ENCODE measurements at regions not wholly inside any gene's neighbourhood (a gene's known extent, or its start where the extent isn't known, plus 50 kb on each side); places are given as distances from the start of the nearest gene placed in this dataset.
"Not testable (repeated sequence)": the region's sequence is repeated elsewhere in the genome, so short reads cannot be mapped to it uniquely, and the experiment has no call there.

GRCh38 chrX:80929251-80929650 lies 119.6 kb upstream of the BRWD3 start:
- Mint-ChIP-seq H3K36me3 (ENCODE audit: low read depth) (no peaks in the 10 kb centered on the region), H3K4me3 (no peak overlapping the region), H3K27me3 (ENCODE audit: low read depth) (no peaks in the 10 kb centered on the region), H3K9me3 (ENCODE audit: insufficient read depth) (no peaks in the 10 kb centered on the region), H3K4me1 (ENCODE audit: low read depth) (no peaks in the 10 kb centered on the region), H3K27ac (no peak overlapping the region)
- ATAC-seq (no peak), DNase-seq (no peak)
- ChIA-PET CTCF (no interaction called here), POLR2A (no interaction called here)

GRCh38 chrX:80917919-80918318 lies 108.2 kb upstream of the BRWD3 start:
- POLR2A ChIA-PET, result no interaction called here
- H3K36me3 Mint-ChIP-seq (ENCODE audit: low read depth), result no peaks in the 10 kb centered on the region
- H3K27me3 Mint-ChIP-seq (ENCODE audit: low read depth), result no peaks in the 10 kb centered on the region
- H3K4me3 Mint-ChIP-seq, result no peak overlapping the region
- no peak overlapping the region for H3K27ac Mint-ChIP-seq
- CTCF ChIA-PET, result no interaction called here
- no peaks in the 10 kb centered on the region for H3K4me1 Mint-ChIP-seq (ENCODE audit: low read depth)
- no peak for ATAC-seq
- no peaks in the 10 kb centered on the region for H3K9me3 Mint-ChIP-seq (ENCODE audit: insufficient read depth)
- no peak for DNase-seq

- ATAC-seq; DNase-seq; H3K9me3 Mint-ChIP-seq (ENCODE audit: insufficient read depth); POLR2A ChIA-PET; H3K4me3 Mint-ChIP-seq; CTCF ChIA-PET; H3K36me3 Mint-ChIP-seq (ENCODE audit: low read depth); H3K27ac Mint-ChIP-seq; H3K27me3 Mint-ChIP-seq (ENCODE audit: low read depth); H3K4me1 Mint-ChIP-seq (ENCODE audit: low read depth): not testable (repeated sequence)
These were observed 102.7 kb upstream of the BRWD3 start for GRCh38 chrX:80912351-80912750.

- Mint-ChIP-seq H3K9me3 (ENCODE audit: insufficient read depth) (no peaks in the 10 kb centered on the region), H3K36me3 (ENCODE audit: low read depth) (no peaks in the 10 kb centered on the region), H3K4me1 (ENCODE audit: low read depth) (no peaks in the 10 kb centered on the region), H3K27ac (no peak overlapping the region), H3K4me3 (no peak overlapping the region), H3K27me3 (ENCODE audit: low read depth) (no peaks in the 10 kb centered on the region)
- DNase-seq, result no peak
- POLR2A ChIA-PET, result no interaction called here
- no peak for ATAC-seq
- CTCF ChIA-PET, result no interaction called here
These were observed 70.2 kb upstream of the BRWD3 start for GRCh38 chrX:80879916-80880315.

GRCh38 chrX:80879143-80879542 lies 69.5 kb upstream of the BRWD3 start:
- Mint-ChIP-seq H3K4me3 (no peak overlapping the region), H3K36me3 (ENCODE audit: low read depth) (no peaks in the 10 kb centered on the region), H3K4me1 (ENCODE audit: low read depth) (no peaks in the 10 kb centered on the region), H3K9me3 (ENCODE audit: insufficient read depth) (no peaks in the 10 kb centered on the region), H3K27ac (no peak overlapping the region), H3K27me3 (ENCODE audit: low read depth) (no peaks in the 10 kb centered on the region)
- no peak for ATAC-seq
- ChIA-PET CTCF (no interaction called here), POLR2A (no interaction called here)
- DNase-seq, result no peak

GRCh38 chrX:80876877-80877276 lies 67.2 kb upstream of the BRWD3 start:
- Mint-ChIP-seq H3K9me3 (ENCODE audit: insufficient read depth) (no peaks in the 10 kb centered on the region), H3K27me3 (ENCODE audit: low read depth) (no peaks in the 10 kb centered on the region), H3K4me1 (ENCODE audit: low read depth) (no peaks in the 10 kb centered on the region), H3K27ac (no peak overlapping the region), H3K4me3 (no peak overlapping the region), H3K36me3 (ENCODE audit: low read depth) (no peaks in the 10 kb centered on the region)
- POLR2A ChIA-PET, result no interaction called here
- DNase-seq (no peak), ATAC-seq (no peak)
- CTCF ChIA-PET, result interaction anchor here (1.0 to 1.3 kb wide), 2 partner anchors 244 to 501 kb away, joined by 3 to 4 read pairs; no protein-coding TSS in a partner anchor
